GM19324 (cell line): ENCODE measurements at regions not wholly inside any gene's neighbourhood (a gene's known extent, or its start where the extent isn't known, plus 50 kb on each side); places are given as distances from the start of the nearest gene placed in this dataset.
"Not testable (repeated sequence)": the region's sequence is repeated elsewhere in the genome, so short reads cannot be mapped to it uniquely, and the experiment has no call there.

Experiments
- ATAC-seq: cut with Tn5 transposase; IDR thresholded peaks from one replicate; pipeline ENCODE4 v1.9.1; 2021; ENCODE audit warnings: mild to moderate bottlenecking, moderate library complexity; ENCODE audit not compliant: unreplicated experiment, low FRiP score

DNA sequence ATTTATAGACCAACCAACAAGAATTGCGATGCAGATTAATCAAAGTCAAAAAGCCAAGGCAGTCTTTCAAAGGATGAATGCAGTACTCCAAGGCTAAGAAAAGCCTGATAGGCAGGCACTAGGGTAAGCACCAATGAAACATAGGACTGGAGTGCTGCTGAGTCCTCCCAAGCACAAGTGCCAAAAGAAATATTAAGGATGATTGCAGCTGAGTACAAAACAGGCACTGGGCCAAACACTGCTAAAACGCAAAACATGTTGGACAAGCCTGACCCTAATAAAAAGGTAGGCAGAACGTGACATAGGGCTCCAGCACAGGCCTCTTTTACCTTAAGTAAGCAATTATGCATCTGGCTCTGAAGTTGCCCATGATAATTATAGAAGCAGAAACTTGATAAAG, 160.1 kb upstream of the LRP1B start:
- no peak for ATAC-seq

DNA sequence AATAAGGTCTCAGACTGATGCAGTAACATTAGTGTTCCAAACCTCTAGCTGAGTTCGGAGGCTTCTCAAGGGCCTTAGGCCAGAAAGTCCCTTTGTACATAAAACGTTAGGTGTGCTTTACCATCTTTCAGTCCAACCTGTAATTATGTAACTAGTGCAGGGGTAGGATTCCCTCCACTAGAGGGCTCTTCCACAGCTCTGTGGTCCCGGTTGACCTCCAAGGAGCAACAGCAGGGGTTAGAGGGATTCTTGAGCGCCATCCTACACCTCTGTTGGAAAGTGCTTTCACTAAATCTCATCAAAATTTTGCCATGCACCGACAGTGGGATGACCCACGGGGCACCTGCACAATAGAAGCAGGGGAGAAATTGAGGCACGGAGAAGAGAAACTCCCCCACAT, 155.8 kb upstream of the LRP1B start:
- peak; percentile 82 for ATAC-seq

DNA sequence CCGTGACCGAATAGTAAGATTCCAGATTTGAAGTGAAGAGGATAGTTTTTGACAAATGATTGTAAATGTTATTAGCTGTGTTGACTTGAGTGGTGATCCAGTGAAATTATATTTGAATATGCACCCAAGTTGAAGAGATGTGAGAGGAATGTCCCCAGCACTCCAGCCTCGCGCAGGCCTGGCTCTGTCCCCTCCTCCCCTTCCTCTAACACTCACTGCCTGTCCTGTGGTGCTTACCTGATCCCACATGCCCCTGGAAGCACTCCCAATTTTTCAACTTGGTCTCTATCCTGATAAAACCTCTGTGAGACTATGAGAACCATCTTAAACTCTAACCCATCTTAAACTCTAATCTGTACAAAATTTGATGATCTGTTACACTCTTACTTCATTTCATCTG, 154.7 kb upstream of the LRP1B start:
- ATAC-seq, result no peak

DNA sequence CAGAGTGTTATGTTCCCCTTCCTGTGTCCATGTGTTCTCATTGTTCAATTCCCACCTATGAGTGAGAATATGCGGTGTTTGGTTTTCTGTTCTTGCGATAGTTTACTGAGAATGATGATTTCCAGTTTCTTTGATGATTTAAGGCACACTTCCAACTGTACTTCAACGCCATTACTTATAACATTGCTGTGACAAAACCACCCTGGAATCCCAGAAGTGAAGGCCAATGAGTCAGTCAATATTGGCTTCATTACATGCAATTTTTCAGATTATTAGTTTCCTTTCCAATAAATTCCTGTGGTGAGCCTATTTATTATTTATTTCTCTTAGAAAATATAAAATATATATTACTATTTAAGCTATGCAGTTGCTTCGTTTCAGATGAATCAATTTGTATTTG, 153.5 kb upstream of the LRP1B start:
- ATAC-seq, result not testable (repeated sequence)

DNA sequence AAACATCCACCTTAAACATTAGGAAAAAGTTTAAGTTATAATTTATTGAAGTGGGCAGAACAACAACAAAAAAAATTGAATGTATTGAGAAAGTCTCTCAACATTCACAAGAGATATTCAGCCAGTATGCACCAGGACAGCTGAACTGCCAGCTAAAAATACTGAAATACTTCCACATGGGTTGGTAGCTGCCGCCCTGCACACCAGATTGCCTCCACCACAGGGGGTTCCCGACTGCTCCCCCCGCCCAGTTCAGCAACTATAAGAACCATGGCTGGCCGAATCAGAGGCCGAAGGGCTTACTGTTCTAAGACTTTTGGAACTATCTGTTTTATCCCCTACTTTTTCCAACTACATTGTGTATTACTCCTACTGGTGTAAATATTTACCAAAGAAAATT, 150.0 kb upstream of the LRP1B start:
- no peak for ATAC-seq

DNA sequence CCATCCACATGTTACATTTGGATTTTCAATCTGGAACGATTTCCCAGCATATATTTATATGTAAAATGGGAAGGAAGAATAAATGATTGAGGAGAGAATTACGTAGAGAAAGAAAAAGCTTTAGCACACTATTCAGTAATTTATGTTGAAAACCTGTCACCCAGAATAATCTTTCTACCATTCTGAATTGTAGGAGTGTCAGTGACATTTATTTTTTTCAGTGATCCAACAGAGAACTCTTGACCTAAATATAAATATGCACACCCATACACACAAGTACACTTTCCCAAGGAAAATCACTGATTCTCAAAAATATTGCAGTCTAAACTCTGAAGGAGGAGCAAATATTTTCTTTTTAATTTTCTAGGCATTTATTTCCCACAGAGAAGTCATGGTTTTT, 140.2 kb upstream of the LRP1B start:
- ATAC-seq, result no peak

DNA sequence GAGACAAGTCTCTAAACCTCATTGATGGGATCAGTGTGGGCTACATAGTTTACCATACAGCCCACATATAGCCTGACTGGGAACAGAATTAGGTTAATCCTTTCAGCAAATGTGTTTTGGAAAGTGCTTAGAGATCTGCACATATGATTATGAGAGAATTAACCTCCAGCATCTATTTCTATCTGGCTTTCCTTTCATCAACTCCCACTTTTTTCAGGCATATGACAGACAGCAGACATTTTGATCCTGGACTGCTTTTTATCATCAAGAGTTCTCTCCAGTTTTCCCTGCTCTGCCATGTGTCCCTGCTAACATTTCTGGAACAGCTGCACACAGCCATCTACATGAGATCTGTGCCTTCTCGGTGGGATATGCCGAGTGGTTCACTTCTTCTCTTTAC, 139.5 kb upstream of the LRP1B start:
- no peak for ATAC-seq

DNA sequence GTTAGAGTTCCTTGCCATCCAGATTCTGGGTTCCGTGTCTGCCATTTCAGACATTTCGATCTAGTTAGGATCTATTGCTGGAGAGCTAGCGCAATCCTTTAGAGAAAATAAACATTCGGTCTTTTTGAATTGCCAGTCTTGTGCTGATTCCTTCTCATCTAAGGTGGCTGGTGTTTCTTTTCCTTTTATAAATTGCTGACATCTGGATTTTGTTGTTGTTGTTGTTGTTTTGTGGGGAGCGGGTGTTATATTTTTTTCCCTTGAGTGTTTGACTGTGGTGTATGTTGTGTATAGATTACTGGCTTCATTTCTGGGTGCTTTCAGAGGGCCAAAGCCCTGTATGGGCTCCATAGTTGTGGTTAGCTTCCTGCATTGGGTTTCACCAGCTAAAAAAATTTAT, 128.5 kb upstream of the LRP1B start:
- ATAC-seq, result no peak

DNA sequence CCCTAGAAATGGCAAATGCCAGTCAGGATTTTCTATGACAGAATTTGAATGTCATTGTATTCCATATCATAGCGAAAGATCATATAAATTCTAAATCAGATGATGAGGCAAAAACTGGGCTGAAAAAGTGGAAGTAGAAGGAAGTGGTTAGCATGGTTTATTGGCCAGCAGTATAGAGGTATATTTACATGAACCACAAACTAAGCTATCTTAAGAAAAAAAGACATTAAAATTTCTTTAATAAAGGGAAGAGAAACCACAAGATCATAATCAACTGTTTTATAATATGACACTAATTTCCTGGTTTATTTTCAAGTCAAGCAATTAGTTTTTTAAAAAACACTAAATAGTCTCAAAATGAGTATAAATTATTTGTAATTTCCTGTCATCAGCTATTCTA, 123.2 kb upstream of the LRP1B start:
- no peak for ATAC-seq

DNA sequence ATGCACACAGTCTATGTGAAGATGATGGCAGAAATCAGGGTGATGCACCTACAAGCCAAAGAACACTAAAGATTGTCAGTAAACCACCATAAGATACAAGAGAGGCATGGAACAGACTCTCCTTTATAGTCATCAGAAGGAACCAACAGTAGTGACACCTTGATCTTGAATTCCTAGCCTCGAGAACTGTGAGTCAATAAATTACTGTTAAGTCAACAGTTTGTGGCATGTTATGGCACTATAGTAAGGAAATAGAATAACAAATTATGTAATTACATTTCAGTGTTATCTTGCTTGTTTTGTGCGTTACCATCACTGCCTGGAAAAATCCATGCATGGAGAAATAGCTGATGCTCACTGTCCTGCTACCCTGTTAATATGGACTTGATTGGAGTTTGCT, 110.2 kb upstream of the LRP1B start:
- no peak for ATAC-seq

DNA sequence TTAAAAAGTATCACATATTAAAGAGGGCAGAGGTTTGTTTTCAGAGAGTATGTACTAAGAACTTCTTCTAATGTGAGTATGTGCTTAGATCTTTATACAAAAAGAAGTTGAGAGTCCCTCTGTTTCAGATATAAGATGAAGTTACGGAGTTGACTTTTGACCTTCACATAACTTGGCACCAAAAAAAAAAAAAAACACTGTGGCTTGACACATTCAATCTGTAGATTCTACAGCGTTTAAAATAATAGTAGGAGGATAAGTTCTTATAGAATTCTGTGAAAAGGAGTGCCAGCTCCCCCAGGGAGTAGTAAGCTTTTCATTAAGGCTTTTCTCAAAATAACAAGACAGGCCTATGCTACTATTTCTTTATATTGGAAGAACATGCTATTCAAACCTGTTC, 105.4 kb upstream of the LRP1B start:
- no peak for ATAC-seq

DNA sequence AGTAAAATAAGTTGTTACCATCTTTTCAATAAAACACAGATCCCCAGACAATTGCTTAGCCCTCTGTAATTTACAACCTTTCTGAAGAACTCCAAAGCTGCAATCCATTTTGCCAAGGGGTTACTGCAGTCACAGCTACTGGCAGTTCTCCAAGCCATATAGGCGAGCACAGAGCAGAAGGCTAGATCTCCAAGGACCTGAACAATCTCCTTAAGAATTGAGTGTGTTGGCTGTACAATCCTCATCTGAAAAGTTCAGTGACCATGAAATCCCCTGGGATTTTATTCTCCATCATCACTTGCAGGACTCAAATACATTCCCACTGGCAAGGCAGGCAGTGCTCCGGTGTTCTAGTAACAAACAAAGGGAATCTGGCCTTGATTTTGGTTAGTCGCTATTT, 103.9 kb upstream of the LRP1B start:
- no peak for ATAC-seq

DNA sequence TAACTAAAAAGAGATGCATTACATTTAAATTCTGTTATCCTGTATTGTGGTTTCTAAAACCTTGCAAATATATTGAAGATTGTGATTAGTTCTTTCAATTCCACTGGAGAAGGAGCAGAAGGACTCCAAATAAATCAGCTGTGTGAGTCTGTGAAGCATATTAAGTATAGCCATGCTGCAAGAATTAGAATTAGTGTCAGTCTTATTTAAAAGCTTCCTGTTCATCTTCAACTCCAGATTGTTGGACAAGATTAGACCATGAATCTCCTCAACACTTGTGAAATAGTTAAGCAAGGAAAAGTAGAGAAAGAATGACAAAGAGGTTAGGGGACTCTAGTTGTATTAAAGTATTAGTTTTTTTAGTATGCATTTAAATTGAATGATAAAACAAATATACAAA, 92.5 kb upstream of the LRP1B start:
- ATAC-seq, result no peak

DNA sequence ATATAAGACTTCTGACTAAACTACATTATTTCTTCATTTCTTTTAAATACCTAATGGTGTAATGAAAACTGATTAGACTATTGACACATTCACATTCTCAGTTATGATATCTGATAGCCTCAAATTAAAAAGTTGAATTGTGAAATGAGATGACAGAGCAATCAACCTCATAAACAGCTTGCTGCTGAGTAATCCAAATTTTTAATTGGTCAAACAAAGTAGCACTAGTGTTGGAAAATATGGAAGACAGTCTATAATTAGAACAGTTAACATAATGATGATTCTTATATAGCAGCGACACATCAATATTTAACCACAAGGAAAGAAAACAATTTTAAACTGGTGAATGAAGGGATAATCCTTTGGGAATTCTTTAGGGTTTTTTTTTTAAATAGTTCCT, 91.9 kb upstream of the LRP1B start:
- no peak for ATAC-seq

DNA sequence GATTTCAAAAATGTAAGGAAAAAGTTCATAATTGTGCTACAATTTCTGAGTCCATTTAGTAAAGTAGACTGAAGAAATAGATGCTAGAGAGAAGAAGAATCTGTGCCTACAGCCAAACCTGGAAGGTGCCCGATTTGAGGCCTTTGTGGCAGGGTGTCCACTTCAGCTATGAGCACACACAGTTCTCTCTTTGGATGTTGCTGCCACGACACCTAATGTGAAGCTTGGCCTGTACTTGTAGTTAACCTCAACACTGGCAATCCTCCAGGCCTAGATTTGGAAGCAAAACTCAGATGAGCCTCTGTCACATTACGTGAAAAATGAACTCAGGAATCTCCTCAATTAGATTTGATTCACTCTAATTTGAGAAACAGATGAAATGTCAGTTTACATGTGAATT, 90.1 kb upstream of the LRP1B start:
- no peak for ATAC-seq

DNA sequence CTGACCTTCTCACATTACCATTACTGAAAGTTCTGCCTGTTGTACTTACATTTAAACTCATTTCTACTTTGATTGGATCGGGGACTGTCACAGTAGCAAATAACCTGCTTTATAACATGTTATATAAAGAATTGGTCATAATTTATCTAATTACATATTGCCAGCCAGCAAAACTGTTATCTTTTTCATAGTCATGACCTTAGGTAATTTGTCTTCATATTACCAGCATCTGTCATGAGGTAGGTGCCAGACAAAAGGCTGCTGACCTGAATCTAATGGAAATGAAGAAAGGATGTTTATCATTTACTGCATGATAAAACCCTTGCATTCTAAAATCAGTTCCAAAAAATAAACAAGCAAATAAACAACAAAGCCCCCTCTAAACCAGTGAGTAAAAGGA, 89.4 kb upstream of the LRP1B start:
- ATAC-seq, result no peak

DNA sequence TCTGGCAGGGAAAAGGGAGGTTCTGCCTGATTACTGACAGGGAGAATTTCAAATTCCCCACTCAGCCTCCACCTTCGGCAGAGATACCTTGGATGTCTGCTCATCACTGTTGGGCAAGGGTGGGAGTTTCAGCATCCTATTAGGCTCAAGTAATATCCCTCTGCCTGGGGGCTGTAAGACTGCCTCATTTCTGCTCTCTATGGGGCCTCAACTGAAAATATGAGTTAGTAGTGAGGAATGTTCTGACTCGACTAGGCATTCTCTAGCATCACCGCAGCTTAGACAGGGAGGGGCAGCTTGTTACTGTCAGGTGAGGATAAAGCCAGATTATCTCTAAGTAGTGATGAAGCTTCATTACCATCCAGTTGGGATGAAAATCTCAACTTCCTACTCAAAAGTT, 87.7 kb upstream of the LRP1B start:
- ATAC-seq, result no peak

DNA sequence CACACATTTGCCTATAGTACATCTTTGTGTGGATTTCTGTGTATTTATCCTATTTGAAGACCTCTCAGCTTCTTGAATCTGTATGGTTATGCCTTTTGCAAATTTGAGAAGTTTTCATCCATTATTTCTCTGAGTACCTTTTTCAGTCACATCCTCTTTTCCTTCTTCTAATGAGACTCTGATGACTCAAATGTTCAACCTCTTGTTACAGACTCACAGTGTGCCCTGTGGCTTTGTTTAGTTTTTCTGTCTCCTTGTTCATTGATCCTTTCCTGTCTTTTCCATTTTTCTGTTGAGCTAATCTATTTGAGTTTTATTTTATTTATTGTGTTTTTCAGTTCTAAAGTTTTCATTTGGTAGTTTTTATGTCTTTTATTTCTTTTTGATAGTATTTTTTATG, 87.0 kb upstream of the LRP1B start:
- ATAC-seq, result no peak

DNA sequence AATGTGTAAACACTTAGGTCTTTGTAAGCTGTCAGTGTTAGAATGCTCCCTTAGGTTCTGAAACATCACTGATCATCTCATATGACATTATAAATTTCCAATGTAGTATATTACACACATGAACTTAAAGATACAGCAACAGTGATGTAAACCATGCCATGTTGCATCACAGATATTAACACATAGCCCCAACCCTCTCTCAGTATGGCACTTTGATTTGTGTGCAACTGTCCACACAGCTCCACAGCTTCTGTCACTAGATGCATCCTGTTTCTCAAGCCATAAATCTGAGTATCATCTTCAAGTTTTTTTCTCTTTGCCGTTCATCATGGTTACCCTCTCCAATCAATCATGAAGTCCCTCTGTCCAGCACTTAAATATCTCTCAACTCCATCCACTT, 69.2 kb upstream of the LRP1B start:
- no peak for ATAC-seq

DNA sequence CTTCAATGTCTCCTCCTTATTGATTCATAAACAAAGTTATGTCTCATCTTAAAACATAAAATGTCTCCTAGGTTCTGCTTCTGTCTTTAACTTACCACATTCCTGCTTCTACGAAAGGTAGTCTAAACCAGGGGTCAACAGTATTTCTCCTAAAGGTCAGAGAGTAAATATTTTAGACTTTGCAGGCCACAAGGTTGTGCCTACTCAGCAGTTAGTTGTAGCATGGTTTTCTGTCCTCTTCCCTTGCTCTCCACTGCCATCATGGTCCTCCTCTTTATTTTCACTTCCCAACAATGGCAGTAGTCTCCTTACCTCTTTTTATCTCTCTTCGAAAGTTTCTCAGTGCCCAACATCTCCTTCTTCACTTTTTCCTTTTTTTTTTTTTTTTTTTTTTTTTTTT, 68.3 kb upstream of the LRP1B start:
- ATAC-seq, result no peak

DNA sequence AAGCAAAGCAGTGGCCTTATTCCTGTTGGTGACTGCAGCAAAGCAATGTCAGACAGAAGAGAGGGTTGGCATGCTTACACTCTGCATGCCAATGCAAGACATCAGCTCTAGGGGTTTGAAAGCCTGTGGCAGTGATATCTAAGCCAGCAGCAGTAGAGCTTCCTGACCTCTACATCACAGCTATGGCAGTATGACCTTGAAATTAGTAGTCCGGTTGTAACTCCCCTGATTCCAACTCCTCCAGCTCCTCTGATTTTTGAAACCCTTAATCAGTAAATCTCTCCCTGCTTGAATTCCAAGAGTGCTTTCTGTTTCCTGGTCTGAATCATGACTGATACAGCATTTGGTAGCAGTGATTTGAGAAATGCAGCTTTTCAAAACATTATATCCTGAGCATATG, 60.0 kb upstream of the LRP1B start:
- ATAC-seq, result no peak

DNA sequence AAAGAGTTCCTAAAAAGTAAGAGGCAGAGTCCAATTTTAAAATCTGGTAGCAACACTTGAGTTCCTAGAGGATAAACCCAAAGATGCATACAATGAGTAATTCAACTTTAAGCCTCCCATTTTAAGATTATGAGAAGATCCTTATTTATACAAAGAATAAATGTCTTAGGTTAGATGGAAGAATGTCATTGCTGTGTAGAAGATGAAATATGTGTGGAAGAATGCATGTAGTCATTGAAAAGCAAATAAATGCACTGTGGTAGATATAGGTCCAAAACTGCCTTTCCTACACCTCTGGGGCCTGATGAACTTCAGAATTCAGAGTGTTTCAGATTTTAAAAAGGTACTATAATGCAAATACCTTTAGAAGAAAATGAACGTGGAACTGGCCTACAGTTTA, 58.7 kb upstream of the LRP1B start:
- no peak for ATAC-seq

DNA sequence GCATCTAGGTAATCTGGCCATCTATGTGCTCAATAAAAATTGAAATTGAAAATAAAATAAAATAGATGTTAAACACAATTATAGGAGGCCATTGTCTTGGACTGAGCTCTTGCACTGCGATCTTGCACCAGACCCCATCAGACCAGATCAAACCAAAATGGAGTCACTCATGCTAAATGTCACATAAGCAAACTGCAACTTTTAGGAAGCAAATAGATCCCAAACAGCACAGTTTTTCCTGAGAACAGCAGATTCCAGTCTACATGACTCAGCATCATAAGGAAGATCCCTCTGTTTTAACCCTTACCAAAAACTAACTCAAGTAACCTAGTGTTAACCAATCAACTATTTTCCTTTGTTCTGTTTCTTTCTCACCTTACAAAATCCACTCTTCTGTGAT, 57.7 kb upstream of the LRP1B start:
- no peak for ATAC-seq
